Endothelial cell (in vitro differentiated cells): ENCODE measurements at regions not wholly inside any gene's neighbourhood (a gene's known extent, or its start where the extent isn't known, plus 50 kb on each side); places are given as distances from the start of the nearest gene placed in this dataset.

Experiments used
- DNase-seq: peaks from one replicate; pipeline ENCODE4 v3.0.0; 2021; ENCODE audit warnings: low spot score
- H3K27ac Mint-ChIP-seq: one replicate; pipeline ENCODE4 v1.8.0; 2021; ENCODE audit warnings: mixed read lengths, inconsistent platforms; ENCODE audit not compliant: unreplicated experiment
- H3K27me3 Mint-ChIP-seq: one replicate; pipeline ENCODE4 v1.8.0; 2021; ENCODE audit warnings: mild to moderate bottlenecking, moderate library complexity, mixed read lengths, inconsistent platforms; ENCODE audit not compliant: unreplicated experiment
- H3K36me3 Mint-ChIP-seq: one replicate; pipeline ENCODE4 v1.8.0; 2021; ENCODE audit warnings: mild to moderate bottlenecking, low read depth, mixed read lengths, inconsistent platforms; ENCODE audit not compliant: unreplicated experiment
- H3K4me1 Mint-ChIP-seq: one replicate; pipeline ENCODE4 v1.8.0; 2021; ENCODE audit warnings: mild to moderate bottlenecking, mixed read lengths, inconsistent platforms; ENCODE audit not compliant: unreplicated experiment
- H3K4me3 Mint-ChIP-seq: one replicate; pipeline ENCODE4 v1.8.0; 2021; ENCODE audit warnings: mild to moderate bottlenecking, mixed read lengths, inconsistent platforms; ENCODE audit not compliant: unreplicated experiment
- H3K9me3 Mint-ChIP-seq: one replicate; pipeline ENCODE4 v1.8.0; 2021; ENCODE audit warnings: mixed read lengths, inconsistent platforms; ENCODE audit not compliant: unreplicated experiment
- TF ChIP-seq, protein P1 (sequence below): fragments of 200-600 bp; sonication (generic); IDR thresholded peaks from one replicate; pipeline ENCODE4 v1.5.0; 2021; ENCODE audit warnings: antibody characterized with exemption; ENCODE audit not compliant: unreplicated experiment

DNA sequence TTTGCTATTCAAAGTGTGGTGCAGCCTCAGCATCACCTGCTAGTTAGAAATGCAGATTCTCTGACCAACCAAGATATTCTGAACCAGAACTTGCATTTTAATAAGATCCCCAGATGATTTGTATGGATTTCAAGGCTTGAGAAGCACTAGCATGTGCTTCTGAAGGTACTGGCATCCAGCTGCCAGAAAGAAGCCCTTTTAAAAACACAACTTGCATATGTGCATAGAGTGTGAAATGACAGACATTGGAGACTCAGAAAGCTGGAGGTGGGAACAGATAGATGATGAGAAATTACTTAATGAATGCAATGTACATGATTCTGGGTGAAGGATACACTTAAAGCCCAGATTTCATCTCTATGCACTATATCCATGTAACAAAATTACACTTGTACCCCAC, 409.3 kb upstream of the SPTLC3 start:
- H3K36me3 Mint-ChIP-seq: no peaks in the 10 kb centered on the region
- no peak overlapping the region for H3K27ac Mint-ChIP-seq
- no peak for DNase-seq
- H3K9me3 Mint-ChIP-seq: no peaks in the 10 kb centered on the region
- H3K4me1 Mint-ChIP-seq: no peaks in the 10 kb centered on the region
- H3K4me3 Mint-ChIP-seq: no peak overlapping the region
- TF ChIP-seq, protein P1, sequence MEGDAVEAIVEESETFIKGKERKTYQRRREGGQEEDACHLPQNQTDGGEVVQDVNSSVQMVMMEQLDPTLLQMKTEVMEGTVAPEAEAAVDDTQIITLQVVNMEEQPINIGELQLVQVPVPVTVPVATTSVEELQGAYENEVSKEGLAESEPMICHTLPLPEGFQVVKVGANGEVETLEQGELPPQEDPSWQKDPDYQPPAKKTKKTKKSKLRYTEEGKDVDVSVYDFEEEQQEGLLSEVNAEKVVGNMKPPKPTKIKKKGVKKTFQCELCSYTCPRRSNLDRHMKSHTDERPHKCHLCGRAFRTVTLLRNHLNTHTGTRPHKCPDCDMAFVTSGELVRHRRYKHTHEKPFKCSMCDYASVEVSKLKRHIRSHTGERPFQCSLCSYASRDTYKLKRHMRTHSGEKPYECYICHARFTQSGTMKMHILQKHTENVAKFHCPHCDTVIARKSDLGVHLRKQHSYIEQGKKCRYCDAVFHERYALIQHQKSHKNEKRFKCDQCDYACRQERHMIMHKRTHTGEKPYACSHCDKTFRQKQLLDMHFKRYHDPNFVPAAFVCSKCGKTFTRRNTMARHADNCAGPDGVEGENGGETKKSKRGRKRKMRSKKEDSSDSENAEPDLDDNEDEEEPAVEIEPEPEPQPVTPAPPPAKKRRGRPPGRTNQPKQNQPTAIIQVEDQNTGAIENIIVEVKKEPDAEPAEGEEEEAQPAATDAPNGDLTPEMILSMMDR: no peak
- no peaks in the 10 kb centered on the region for H3K27me3 Mint-ChIP-seq

DNA sequence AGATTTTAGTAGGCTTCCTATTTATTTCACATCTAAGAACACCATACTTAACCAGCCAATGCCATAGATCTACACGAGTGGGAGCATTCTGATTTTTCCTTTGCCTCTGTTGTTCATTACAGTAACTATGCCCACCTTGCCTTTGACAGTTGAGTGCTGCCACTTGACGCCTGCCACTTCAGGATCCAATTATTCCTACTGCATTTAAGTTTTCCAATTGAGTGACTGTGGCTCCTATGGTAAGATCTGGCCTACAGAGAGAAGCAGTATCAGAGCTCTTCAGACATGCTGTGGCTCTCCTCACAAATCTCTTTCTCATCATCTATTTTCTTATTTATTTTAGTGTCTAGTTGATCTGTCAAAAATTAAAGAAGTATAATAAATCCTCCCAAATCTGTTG, 403.0 kb upstream of the SPTLC3 start:
- no peaks in the 10 kb centered on the region for H3K9me3 Mint-ChIP-seq
- H3K4me3 Mint-ChIP-seq: no peak overlapping the region

GRCh38 chr20:12610871-12611270, 397.9 kb upstream of the SPTLC3 start:
- TF ChIP-seq, protein P1: no peak
- Mint-ChIP-seq H3K4me1 (no peaks in the 10 kb centered on the region), H3K36me3 (no peaks in the 10 kb centered on the region), H3K27me3 (peaks cover 1% of the 10 kb centered on the region), H3K9me3 (no peaks in the 10 kb centered on the region), H3K4me3 (no peak overlapping the region), H3K27ac (no peak overlapping the region)
- DNase-seq: no peak

More for the DNA sequence above, 403.0 kb upstream of the SPTLC3 start:
- peaks cover 1% of the 10 kb centered on the region for H3K27me3 Mint-ChIP-seq
- H3K36me3 Mint-ChIP-seq: no peaks in the 10 kb centered on the region
- H3K4me1 Mint-ChIP-seq: no peaks in the 10 kb centered on the region
- DNase-seq: no peak
- no peak overlapping the region for H3K27ac Mint-ChIP-seq
- TF ChIP-seq, protein P1: no peak

DNA sequence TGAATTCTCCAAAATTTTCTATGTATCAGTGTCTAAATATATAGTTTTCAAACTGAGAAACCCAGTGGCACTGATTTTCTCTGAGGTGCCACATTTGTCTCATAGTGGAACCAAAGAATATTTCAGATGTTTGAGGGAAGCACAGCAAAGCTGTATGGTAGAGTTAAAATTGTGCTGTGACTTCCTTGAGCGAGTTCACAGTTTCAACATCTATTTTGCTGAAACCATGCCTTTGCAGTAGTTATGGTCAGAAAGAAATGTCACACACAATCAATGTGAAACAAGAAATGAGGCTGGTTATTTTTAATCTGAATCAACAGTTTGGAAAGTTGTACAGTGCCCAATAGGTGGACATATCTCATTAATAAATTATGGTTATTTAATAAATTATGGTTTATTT, 394.0 kb upstream of the SPTLC3 start:
- no peaks in the 10 kb centered on the region for H3K36me3 Mint-ChIP-seq
- H3K9me3 Mint-ChIP-seq: no peaks in the 10 kb centered on the region
- H3K4me3 Mint-ChIP-seq: no peak overlapping the region
- peaks cover 3% of the 10 kb centered on the region for H3K27me3 Mint-ChIP-seq
- H3K4me1 Mint-ChIP-seq: no peaks in the 10 kb centered on the region
- H3K27ac Mint-ChIP-seq: no peak overlapping the region
- TF ChIP-seq, protein P1: no peak
- DNase-seq: no peak

- no peaks in the 10 kb centered on the region for H3K9me3 Mint-ChIP-seq
- H3K36me3 Mint-ChIP-seq: no peaks in the 10 kb centered on the region
- DNase-seq: no peak
- H3K4me1 Mint-ChIP-seq: no peaks in the 10 kb centered on the region
- H3K27me3 Mint-ChIP-seq: peaks cover 3% of the 10 kb centered on the region
- no peak overlapping the region for H3K27ac Mint-ChIP-seq
- no peak overlapping the region for H3K4me3 Mint-ChIP-seq
- TF ChIP-seq, protein P1: no peak
Measured at GRCh38 chr20:12617076-12617475, 391.7 kb upstream of the SPTLC3 start.
